GM12878 (cell line): ENCODE measurements at regions not wholly inside any gene's neighbourhood (a gene's known extent, or its start where the extent isn't known, plus 50 kb on each side); places are given as distances from the start of the nearest gene placed in this dataset.

Experiments used
- ATAC-seq: fragments of 200-7000 bp; cut with Tn5 transposase; 3 replicates; pipeline ENCODE4 v1.9.1; 2020; ENCODE audit warnings: mild to moderate bottlenecking, moderate library complexity
- BruUV-seq: library from RNA; stranded (reverse); fragments of 400-500 nt; replicated peaks from 2 replicates; lab custom pipeline; 2021; lab: Mats Ljungman, UMichigan
- CTCF ChIA-PET: fragments of 300-600 bp; sonication (Branson Sonifier 250); formaldehyde crosslinking; extraction: SDS; loops from one replicate; lab custom pipeline; 2021; ENCODE audit warnings: inconsistent platforms; lab: Yijun Ruan, JAX
- POLR2A ChIA-PET: fragments of 350-600 bp; formaldehyde crosslinking; extraction: SDS; loops from one replicate; lab custom pipeline; 2021; ENCODE audit warnings: inconsistent platforms; lab: Charles Lee
- RAD21 ChIA-PET: fragments of 300-600 bp; sonication (Branson Sonifier 250); formaldehyde crosslinking; loops from one replicate; lab custom pipeline; 2023; ENCODE audit warnings: antibody characterized with exemption; ENCODE audit not compliant: unreplicated experiment; lab: Charles Lee
- SMC1A ChIA-PET: fragments of 300-600 bp; sonication (Branson Sonifier 250); formaldehyde crosslinking; loops from one replicate; lab custom pipeline; 2023; ENCODE audit not compliant: unreplicated experiment, uncharacterized antibody; lab: Charles Lee
- DNase-seq: peaks from one replicate; pipeline ENCODE4 v3.0.0-alpha.2; 2011; ENCODE audit warnings: low read depth, low spot score
- FAIRE-seq: peaks from 3 replicates; lab custom pipeline; 2011; peaks lifted over from hg19 to GRCh38; lab: Jason Lieb, UNC
- H2AFZ ChIP-seq: 2 replicates; pipeline ENCODE4 v1.6.0; 2011; ENCODE audit warnings: low read depth, low read length, control low read depth; ENCODE audit not compliant: control insufficient read depth
- H3K27ac ChIP-seq: 2 replicates; pipeline ENCODE4 v1.5.1; 2011; ENCODE audit warnings: control low read depth; ENCODE audit not compliant: control insufficient read depth, insufficient read depth
- H3K27me3 ChIP-seq, 2 experiments: replicated peaks in 1 of 2; 2 replicates each; pipeline versions ENCODE4 v1.6.0 to v1.6.1; 2011; ENCODE audit warnings: low read length in 1 of 2; ENCODE audit not compliant: control insufficient read depth in 2 of 2, insufficient read depth in 2 of 2
- H3K36me3 ChIP-seq, 2 experiments: 2 replicates each; pipeline ENCODE4 v1.5.1; 2011; ENCODE audit warnings: low read length in 1 of 2; ENCODE audit not compliant: control insufficient read depth in 2 of 2, insufficient read depth in 2 of 2
- H3K4me1 ChIP-seq: 2 replicates; pipeline ENCODE4 v1.6.1; 2011; ENCODE audit warnings: mild to moderate bottlenecking, low read length, moderate library complexity, mixed read lengths; ENCODE audit not compliant: control insufficient read depth, insufficient read depth
- H3K4me2 ChIP-seq: 2 replicates; pipeline ENCODE4 v1.6.0; 2011; ENCODE audit warnings: control low read depth; ENCODE audit not compliant: control insufficient read depth, insufficient read depth
- H3K4me3 ChIP-seq: fragments of 200-600 bp; sonication (generic); 2 replicates; pipeline ENCODE4 v1.5.1; 2016
- H3K79me2 ChIP-seq: 2 replicates; pipeline ENCODE4 v1.6.0; 2011; ENCODE audit warnings: low read length; ENCODE audit not compliant: control insufficient read depth, insufficient read depth
- H3K9ac ChIP-seq: 2 replicates; pipeline ENCODE4 v1.8.0; 2011; ENCODE audit warnings: low read length, control low read depth, mixed read lengths; ENCODE audit not compliant: control insufficient read depth, insufficient read depth
- H3K9me3 ChIP-seq: replicated peaks from 3 replicates; pipeline ENCODE4 v1.5.1; 2011; ENCODE audit warnings: mild to moderate bottlenecking, low read length; ENCODE audit not compliant: control insufficient read depth, insufficient read depth
- H4K20me1 ChIP-seq: 2 replicates; pipeline ENCODE4 v1.6.0; 2011; ENCODE audit not compliant: control insufficient read depth, insufficient read depth
- CREM ChIP-seq: IDR thresholded peaks from 2 replicates; pipeline ENCODE4 v1.6.1; 2014; ENCODE audit warnings: antibody characterized with exemption, low read depth
- EZH2 ChIP-seq: IDR thresholded peaks from 2 replicates; pipeline ENCODE4 v1.6.1; 2012; ENCODE audit warnings: low read depth, mild to moderate bottlenecking, control low read depth, inconsistent platforms, low read length, borderline replicate concordance; ENCODE audit not compliant: control insufficient read depth
- FOS ChIP-seq: IDR thresholded peaks from 3 replicates; pipeline ENCODE4 v1.6.1; 2011; ENCODE audit warnings: borderline replicate concordance; ENCODE audit not compliant: insufficient read length; ENCODE audit errors: extremely low read depth
- JUNB ChIP-seq: IDR thresholded peaks from 2 replicates; pipeline ENCODE4 v1.6.1; 2016; ENCODE audit warnings: antibody characterized with exemption, mild to moderate bottlenecking
- PAX8 ChIP-seq: fragments of 450-650 bp; IDR thresholded peaks from 2 replicates; pipeline ENCODE4 v1.6.1; 2017; ENCODE audit warnings: mild to moderate bottlenecking, moderate library complexity
- POLR2AphosphoS2 ChIP-seq: IDR thresholded peaks from 2 replicates; pipeline ENCODE4 v1.6.1; 2011; ENCODE audit warnings: low read depth, mild to moderate bottlenecking, low read length, improper control_type of control experiment, moderate library complexity
- SMAD1 ChIP-seq: fragments of 450-650 bp; IDR thresholded peaks from 2 replicates; pipeline ENCODE4 v1.6.1; 2018; ENCODE audit warnings: mild to moderate bottlenecking, low read depth; ENCODE audit not compliant: partially characterized antibody
- SMC3 ChIP-seq: IDR thresholded peaks from 2 replicates; pipeline ENCODE4 v1.6.1; 2011; ENCODE audit warnings: low read length, improper control_type of control experiment, borderline replicate concordance
- SRF ChIP-seq, 2 experiments: IDR thresholded peaks; 2 replicates each; pipeline ENCODE4 v1.6.1; 2011; ENCODE audit warnings: low read depth in 2 of 2, low read length in 2 of 2, mild to moderate bottlenecking in 1 of 2, moderate library complexity in 1 of 2
- TAF1 ChIP-seq: IDR thresholded peaks from 2 replicates; pipeline ENCODE4 v1.6.1; 2011; ENCODE audit warnings: mild to moderate bottlenecking, low read depth, low read length, borderline replicate concordance
- WRNIP1 ChIP-seq: IDR thresholded peaks from 2 replicates; pipeline ENCODE4 v1.6.1; 2011; ENCODE audit warnings: low read depth, low read length, improper control_type of control experiment, borderline replicate concordance
- WGBS: methylation state at CpG from one replicate; pipeline ENCODE4 v1.1.6; 2016; ENCODE audit warnings: low lambda C conversion rate; ENCODE audit not compliant: insufficient replicate concordance, insufficient coverage; ENCODE audit errors: missing lambda C conversion rate; 5-methylcytosine and 5-hydroxymethylcytosine counted together
- in situ Hi-C: fragments of 300-500 bp; cut with MboI; formaldehyde crosslinking; loops from 9 replicates; pipeline ENCODE4 v1.14.3; 2018; ENCODE audit warnings: mixed read lengths
- intact Hi-C: fragments of 100-400 bp; cut with micrococcal nuclease; formaldehyde crosslinking; loops from one replicate; pipeline ENCODE4 v1.14.2; 2022; ENCODE audit not compliant: unreplicated experiment
- TF ChIP-seq, protein P1 (sequence below): fragments of 450-650 bp; formaldehyde crosslinking; IDR thresholded peaks from 2 replicates; pipeline ENCODE4 v1.4.0; 2022; ENCODE audit warnings: mild to moderate bottlenecking, moderate library complexity
- TF ChIP-seq, protein P2 (sequence below): fragments of 450-650 bp; IDR thresholded peaks from 2 replicates; pipeline ENCODE4 v1.6.1; 2018; ENCODE audit warnings: borderline replicate concordance, mild to moderate bottlenecking; ENCODE audit not compliant: partially characterized antibody
- TF ChIP-seq, protein P3 (sequence below): IDR thresholded peaks from 2 replicates; pipeline ENCODE4 v1.6.1; 2012; ENCODE audit warnings: low read depth, low read length, improper control_type of control experiment
- TF ChIP-seq, protein P4 (sequence below): IDR thresholded peaks from 2 replicates; pipeline ENCODE4 v1.6.1; 2011; ENCODE audit warnings: borderline replicate concordance, low read depth, mild to moderate bottlenecking, moderate library complexity, mixed read lengths, low read length; ENCODE audit not compliant: insufficient read depth; ENCODE audit errors: extremely low read length
- TF ChIP-seq, protein P5 (sequence below): fragments of 450-650 bp; IDR thresholded peaks from 2 replicates; pipeline ENCODE4 v1.6.1; 2016; ENCODE audit warnings: mild to moderate bottlenecking

DNA sequence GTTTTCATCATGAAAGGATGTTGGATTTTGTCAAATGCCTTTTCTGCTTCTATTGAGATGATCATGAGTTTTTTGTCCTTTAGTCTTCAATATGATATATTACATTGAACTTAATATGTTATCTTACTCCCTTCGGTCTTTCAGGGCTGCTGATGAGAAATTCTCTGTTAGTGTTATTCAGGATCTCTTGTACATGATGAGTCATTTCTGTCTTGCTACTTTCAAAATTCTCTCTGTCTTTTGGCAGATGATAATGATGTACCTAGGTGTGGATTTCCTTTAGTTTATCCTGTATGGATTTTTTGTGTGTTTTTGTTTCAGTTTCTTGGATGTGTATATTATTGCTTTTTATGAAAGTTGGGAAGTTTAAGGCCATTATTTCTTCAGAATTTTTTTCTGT lies 320.9 kb upstream of the NPSR1 start:
- SMC1A ChIA-PET = interaction anchor here (0.7 to 2.2 kb wide), 2 partner anchors 16 to 17 kb away, joined by 3 to 5 read pairs; no protein-coding TSS in a partner anchor
- Histone ChIP-seq H3K4me3 (no peak overlapping the region), H3K4me1 (no peaks in the 10 kb centered on the region), H3K4me2 (no peak overlapping the region), H3K27ac (no peak overlapping the region), H3K9ac (no peak overlapping the region), H4K20me1 (no peaks in the 10 kb centered on the region), H2AFZ (no peak overlapping the region), H3K9me3 (no peaks in the 10 kb centered on the region), H3K79me2 (no peaks in the 10 kb centered on the region), H3K36me3 (no peaks in the 10 kb centered on the region), H3K27me3 (no peaks in the 10 kb centered on the region)
- POLR2A ChIA-PET = no interaction called here
- in situ Hi-C loops (no loop called here), intact Hi-C loops (no loop called here)
- ATAC-seq = no peak
- DNase-seq = no peak
- WGBS = 86% methylated on average over 1 of the region's 1 CpG
- RAD21 ChIA-PET = no interaction called here
- BruUV-seq = no TSS peak
- CTCF ChIA-PET = interaction anchor here (2.8 kb wide), 1 partner anchor 17 kb away, joined by 9 read pairs; no protein-coding TSS in a partner anchor
- FAIRE-seq = no peak
- TF ChIP-seq SMC3 (no peak), POLR2AphosphoS2 (no peak), PAX8 (no peak), CREM (no peak), TAF1 (no peak), FOS (no peak), EZH2 (no peak), SRF (IDR thresholded peaks at IDR 0.05; ENCODE audit: low read depth in 2 of 2, low read length in 2 of 2) (no peak), JUNB (no peak), SMAD1 (no peak), WRNIP1 (no peak)
- TF ChIP-seq, protein P1, sequence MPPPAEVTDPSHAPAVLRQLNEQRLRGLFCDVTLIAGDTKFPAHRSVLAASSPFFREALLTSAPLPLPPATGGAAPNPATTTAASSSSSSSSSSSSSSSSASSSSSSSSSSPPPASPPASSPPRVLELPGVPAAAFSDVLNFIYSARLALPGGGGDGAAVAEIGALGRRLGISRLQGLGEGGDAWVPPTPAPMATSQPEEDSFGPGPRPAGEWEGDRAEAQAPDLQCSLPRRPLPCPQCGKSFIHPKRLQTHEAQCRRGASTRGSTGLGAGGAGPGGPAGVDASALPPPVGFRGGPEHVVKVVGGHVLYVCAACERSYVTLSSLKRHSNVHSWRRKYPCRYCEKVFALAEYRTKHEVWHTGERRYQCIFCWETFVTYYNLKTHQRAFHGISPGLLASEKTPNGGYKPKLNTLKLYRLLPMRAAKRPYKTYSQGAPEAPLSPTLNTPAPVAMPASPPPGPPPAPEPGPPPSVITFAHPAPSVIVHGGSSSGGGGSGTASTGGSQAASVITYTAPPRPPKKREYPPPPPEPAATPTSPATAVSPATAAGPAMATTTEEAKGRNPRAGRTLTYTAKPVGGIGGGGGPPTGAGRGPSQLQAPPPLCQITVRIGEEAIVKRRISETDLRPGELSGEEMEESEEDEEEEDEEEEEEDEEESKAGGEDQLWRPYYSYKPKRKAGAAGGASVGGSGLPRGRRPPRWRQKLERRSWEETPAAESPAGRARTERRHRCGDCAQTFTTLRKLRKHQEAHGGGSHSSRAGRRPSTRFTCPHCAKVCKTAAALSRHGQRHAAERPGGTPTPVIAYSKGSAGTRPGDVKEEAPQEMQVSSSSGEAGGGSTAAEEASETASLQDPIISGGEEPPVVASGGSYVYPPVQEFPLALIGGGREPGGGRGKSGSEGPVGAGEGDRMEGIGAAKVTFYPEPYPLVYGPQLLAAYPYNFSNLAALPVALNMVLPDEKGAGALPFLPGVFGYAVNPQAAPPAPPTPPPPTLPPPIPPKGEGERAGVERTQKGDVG (CRISPR knock-in tag) = no peak
- TF ChIP-seq, protein P2, sequence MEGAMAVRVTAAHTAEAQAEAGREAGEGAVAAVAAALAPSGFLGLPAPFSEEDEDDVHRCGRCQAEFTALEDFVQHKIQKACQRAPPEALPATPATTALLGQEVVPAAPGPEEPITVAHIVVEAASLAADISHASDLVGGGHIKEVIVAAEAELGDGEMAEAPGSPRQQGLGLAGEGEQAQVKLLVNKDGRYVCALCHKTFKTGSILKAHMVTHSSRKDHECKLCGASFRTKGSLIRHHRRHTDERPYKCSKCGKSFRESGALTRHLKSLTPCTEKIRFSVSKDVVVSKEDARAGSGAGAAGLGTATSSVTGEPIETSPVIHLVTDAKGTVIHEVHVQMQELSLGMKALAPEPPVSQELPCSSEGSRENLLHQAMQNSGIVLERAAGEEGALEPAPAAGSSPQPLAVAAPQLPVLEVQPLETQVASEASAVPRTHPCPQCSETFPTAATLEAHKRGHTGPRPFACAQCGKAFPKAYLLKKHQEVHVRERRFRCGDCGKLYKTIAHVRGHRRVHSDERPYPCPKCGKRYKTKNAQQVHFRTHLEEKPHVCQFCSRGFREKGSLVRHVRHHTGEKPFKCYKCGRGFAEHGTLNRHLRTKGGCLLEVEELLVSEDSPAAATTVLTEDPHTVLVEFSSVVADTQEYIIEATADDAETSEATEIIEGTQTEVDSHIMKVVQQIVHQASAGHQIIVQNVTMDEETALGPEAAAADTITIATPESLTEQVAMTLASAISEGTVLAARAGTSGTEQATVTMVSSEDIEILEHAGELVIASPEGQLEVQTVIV = no peak
- TF ChIP-seq, protein P3, sequence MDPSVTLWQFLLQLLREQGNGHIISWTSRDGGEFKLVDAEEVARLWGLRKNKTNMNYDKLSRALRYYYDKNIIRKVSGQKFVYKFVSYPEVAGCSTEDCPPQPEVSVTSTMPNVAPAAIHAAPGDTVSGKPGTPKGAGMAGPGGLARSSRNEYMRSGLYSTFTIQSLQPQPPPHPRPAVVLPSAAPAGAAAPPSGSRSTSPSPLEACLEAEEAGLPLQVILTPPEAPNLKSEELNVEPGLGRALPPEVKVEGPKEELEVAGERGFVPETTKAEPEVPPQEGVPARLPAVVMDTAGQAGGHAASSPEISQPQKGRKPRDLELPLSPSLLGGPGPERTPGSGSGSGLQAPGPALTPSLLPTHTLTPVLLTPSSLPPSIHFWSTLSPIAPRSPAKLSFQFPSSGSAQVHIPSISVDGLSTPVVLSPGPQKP = no peak
- TF ChIP-seq, protein P4, sequence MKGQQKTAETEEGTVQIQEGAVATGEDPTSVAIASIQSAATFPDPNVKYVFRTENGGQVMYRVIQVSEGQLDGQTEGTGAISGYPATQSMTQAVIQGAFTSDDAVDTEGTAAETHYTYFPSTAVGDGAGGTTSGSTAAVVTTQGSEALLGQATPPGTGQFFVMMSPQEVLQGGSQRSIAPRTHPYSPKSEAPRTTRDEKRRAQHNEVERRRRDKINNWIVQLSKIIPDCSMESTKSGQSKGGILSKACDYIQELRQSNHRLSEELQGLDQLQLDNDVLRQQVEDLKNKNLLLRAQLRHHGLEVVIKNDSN = no peak
- TF ChIP-seq, protein P5, sequence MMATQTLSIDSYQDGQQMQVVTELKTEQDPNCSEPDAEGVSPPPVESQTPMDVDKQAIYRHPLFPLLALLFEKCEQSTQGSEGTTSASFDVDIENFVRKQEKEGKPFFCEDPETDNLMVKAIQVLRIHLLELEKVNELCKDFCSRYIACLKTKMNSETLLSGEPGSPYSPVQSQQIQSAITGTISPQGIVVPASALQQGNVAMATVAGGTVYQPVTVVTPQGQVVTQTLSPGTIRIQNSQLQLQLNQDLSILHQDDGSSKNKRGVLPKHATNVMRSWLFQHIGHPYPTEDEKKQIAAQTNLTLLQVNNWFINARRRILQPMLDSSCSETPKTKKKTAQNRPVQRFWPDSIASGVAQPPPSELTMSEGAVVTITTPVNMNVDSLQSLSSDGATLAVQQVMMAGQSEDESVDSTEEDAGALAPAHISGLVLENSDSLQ = no peak
